Inflammatory macrophage treated with lipopolysaccharide for 4 hours (primary cell): ENCODE measurements at regions not wholly inside any gene's neighbourhood (a gene's known extent, or its start where the extent isn't known, plus 50 kb on each side); places are given as distances from the start of the nearest gene placed in this dataset.
"Not testable (repeated sequence)": the region's sequence is repeated elsewhere in the genome, so short reads cannot be mapped to it uniquely, and the experiment has no call there.

Experiments used
- DNase-seq: peaks from one replicate; pipeline ENCODE4 v3.0.0-alpha.2; 2020

DNA sequence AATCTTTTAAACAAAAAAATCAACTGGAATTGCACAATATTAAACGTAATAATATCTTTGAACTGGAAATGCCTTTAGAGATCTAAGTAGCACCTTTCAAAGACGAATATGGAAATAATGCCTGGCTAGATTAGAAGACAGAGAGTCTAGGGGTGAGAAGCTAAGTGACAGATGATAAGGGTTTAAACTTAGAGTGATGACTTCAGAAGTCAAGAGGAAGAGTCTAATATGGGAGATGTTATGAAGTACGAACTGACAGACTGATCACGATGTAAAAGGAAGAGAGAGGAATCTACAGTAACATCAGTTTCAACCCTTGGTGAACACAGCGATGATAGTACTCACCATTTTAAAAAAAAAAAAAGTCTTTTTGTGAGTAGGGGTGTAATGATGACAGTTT, 57.9 kb downstream of the HINT1 start:
- no peak for DNase-seq

DNA sequence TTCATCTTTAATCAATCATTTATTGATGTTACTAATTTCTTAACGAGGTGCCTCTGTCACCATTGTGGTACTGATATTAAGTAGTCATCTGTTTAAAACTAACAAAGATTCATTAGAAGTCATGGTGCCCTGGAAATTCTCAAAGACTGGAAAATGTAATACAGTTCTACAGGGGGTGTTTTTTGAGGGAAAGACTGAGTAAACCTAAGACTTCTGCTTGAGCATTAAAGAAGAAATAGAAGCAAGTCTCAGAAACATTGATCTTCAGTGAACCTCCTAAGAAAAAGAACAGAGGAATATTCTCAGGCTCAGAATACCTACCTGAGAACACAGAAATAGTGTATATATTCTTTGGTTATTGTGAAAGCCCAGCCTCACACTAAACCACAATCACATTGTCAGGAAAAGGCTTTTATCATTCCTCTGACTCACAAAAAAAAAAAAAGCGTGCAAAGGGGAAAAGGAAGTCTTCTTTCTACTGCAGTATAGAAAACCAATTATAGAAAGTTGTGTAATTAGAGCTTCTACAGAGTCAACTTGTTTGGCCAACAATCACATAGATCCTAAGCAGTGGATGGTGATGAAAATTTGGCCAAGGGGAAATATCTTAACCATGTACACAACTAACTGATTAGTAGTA, 60.8 kb downstream of the HINT1 start:
- peak; percentile 79 for DNase-seq

DNA sequence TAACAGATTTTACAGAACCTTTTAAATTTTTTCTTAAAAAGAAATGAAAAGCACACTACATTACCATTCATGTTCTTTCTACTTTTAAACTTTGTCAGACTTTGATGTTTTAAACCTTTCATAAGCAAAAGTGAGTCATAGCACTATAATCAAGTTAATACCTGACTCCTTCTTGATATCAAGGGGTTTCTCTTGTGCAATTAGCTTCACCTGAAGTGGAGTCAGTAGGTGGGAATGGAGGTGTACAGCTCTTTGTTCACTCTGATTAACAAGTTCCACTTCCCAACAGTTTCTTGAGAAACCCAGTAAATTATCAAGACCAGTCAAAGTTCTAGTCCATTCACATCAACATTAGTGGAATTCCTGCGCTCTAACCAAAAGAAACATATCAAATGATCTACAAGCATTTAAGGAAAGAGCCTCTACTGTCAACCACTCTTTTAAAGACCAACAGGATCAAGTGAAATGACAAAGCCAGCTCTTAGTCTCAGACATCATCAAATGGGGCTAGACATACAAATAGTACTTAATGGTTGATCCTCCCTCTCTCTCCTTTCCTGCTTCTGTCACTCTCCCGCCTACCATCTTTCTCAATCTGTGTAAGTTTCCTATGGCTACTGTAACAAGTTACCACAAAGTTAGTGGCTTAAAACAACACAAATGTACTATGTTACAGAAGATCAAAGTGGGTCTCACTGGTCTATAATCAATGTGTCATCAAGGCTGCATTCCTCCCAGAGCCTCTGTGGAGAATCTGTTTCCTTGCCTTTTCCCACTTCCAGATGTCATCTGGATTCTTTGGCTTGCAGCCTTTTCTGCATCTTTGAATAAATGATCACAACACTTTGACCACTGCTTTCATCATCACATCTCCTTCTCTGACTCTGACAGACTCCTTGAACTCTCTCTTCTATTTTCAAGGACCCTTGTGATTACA, 68.0 kb downstream of the HINT1 start:
- DNase-seq: no peak

DNA sequence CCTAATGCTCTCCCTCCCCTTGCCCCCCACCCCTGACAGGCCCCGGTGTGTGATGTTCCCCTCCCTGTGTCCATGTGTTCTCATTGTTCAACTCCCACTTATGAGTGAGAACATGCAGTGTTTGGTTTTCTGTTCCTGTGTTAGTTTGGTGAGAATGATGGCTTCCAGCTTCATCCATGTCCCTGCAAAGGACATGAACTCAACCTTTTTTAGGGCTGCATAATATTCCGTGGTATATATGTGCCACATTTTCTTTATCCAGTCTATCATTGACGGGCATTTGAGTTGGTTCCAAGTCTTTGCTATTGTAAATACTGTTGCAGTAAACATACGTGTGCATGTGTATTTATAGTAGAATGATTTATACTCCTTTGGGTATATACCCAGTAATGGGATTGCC, 69.5 kb downstream of the HINT1 start:
- not testable (repeated sequence) for DNase-seq

DNA sequence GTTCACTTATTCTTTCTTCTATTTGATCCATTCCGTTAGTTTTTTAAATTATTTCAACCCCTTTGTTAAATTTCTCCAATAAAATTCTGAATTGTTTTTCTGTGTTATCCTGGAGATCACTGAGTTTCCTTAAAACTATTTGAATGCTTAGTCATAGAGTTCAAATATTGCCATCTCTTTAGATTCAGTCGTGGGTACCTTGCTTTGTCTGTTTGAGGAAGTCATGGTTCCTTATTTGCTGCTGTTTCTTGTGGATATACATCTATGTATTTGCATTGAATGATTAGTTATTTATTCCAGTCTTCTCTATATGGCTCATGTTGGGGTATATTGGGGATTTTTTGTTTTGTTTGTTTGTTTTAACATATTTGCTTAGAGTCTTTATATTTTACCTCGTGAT, 80.6 kb downstream of the HINT1 start:
- DNase-seq: peak; percentile 40

DNA sequence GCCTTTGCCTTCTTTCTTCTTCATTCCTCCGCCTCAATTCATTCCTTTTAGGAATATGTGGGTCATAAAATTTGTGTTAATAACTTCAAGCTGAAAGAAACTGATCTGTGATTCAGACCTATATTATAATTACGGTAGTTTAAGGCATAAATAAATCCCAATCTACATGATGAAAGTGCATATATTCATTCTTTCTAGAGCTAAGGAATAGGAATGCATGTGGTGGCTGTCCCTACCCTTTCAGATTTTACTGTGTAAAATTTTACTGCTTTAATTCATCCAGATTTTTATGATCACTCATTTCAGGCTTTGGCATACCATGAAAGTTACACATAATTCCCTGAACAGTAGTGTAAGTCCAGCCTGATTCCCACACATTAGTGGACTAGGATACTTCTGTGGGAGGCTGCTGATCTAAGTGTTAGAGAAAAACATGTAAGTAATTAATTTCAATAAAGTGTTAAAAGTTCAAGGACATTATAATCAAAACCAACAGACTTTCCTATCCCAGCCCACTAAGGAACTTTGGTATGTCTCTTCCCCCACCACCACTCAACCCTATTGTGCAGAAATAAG, 83.1 kb downstream of the HINT1 start:
- no peak for DNase-seq

DNA sequence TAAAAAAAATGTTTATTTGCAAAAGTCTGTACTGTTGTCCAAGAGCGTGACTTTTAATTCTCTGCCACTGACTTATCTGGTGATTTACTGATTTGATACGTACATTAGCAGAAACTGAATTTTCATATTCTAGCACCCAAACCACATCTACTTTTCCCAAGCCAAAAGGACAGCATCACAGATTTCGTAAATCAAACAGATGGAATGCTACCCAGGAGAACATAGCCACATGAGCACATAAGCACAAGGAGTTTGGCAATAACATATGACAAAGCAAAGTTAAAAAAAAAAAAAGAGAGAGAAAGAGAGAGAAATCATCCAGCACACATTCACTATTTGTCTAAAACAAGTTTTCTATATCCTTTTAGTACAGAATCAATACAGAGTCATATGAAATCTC, 83.7 kb downstream of the HINT1 start:
- peak; percentile 8 for DNase-seq

DNA sequence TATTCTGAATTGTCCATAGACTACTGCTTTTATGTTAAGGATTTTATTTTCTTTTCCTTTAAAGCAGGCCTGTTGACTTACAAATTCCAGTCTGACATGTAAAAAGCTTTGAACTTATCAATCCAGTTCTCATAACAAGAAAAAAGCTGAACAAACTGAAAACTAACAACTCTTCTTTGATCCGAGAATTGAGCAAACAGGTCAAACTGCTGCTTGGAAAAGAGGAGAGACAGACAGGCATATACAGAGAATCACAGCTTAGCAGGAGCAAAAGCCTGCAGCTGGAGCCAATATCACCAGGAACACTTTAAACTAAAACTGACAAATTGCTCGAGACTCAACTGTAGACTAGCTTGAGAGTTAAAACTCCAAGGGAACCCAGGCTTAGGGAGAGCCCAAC, 85.8 kb downstream of the HINT1 start:
- no peak for DNase-seq

DNA sequence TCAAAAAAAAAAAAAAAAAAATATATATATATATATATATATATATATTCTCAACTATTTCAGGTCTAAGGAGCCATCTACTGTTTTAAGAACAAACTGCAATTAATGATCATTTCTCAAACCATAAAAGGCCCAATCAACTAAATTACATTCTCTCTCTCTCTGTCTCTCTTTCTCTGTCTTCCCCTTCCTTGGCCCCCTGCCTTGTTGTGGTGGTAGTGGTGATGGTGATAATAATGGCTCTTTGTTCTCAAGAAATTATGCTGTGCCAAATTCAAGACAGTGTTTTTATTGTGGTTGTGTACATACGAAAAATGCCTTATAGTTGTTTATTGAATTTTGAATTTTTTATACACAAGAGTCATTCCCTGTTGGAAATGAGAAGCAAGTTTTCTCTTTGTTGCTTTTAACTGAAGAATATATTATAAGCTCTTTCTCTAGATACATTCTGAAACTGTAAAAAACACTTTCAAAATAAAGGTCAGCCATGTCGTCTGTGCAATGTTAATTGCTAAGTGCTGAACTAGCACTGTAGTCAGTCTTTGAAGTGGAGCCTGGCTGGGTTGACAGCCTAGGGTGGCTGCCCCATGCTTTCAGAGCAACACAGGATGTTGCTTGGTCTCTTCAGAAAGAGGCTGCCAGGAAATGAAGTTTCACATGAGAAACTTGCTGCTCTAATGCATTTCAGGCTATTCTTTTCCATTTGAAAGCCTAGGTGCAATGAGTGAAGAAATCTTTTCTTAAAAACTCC, 96.0 kb downstream of the HINT1 start:
- DNase-seq: peak; percentile 27

DNA sequence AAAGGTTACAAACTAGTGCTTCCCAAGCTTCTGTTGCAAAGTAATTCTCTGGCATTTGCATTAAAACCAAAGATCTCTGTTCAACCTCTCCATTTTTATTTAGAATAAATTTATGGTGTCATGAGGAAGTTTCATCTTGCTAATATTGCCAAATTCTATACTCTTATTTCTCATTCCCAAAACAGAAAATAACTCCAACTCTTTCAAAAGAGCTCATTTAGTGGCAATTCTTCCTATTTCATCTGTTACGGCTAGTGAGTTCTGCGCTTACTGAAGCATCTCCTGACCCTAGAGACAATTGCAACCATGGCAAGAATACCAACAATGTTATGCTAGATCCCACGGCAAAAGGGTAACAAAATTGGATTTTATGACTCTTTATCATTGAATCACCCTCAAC, 97.0 kb downstream of the HINT1 start:
- peak; percentile 88 for DNase-seq

DNA sequence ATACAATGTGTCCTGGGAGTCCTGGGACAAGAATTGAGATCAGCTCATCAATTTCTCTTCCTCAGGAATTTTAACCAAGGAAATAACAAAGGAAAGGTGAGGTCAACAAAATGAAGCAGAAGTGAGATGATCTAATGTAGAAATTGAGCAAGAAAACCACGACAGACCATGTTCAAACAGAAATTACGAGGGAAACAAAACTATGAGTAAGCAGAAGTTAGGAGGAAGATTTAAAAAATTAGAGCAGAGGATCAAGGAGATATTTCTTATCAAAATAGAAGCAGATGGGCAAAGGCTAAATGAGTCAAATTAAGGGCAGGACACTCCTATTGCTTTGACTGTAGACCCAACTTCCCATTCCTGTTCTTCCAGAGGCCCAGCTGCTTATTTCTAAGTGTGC, 97.4 kb downstream of the HINT1 start:
- peak; percentile 85 for DNase-seq

DNA sequence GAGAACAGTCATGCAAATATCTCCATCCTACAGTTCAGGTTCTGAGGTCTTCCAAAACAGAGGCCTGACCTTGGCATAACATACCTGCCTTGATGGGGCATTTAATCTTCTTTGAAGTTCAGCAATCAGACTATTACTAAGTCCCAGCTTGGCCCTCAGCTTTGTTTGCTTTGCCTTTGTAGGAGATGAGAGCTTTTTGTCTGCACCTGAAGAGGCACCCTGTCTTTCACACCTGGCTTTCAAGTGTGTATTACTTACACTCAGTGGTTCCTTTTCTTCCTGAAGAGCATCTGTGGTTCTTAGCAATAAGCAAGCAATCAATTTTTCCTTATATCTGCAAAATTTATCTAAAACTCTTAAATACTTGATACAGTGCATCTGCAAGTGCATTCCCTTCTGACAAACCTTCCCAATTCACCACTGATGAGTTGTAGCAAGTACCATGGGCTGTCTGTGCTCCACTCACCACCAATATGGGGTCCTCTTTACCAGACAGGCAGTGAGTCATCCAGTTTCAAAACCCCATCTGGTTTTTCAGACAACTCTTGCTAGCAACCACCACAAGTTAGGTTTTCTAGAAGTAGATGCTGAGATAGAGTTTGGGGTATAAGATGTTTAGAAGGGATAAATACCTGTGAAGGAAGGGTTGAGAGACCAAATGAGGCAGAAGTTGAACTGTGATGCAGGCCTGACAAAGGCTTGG, 100.2 kb downstream of the HINT1 start:
- DNase-seq: no peak

DNA sequence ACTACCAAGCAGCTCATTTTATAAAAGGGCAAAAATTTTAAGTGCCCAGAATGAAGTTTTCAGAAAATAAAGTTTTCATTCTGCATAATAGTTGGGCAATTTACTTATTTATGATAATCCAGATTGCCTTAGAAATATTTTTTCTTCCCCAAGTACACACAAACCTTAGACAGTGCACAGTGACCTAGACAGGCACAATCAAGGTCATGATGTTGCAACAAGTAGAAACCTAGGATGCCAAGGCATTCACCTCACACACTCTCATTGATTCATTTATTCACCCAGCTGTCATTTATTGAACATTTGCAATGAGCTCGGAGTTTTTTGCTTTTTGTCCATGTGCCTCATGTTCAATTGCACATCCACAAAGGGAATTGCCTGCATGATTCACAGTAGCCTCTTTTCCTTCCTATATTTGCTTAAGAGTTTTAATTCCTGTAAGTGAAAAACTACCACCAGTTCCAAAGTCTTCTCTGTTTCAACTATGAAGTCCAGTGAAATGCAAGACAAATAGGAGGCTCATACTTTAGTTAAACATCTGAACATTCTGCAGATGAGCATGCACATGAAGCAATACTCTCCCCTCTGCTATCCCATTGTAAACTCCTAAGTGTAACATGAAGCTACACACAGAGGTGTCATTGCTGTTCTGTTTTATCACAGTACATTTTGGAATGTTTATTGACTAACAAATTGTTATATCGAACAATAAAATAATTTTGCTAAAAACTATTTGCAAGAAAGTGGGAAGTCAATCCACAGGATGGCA, 122.9 kb downstream of the HINT1 start:
- no peak for DNase-seq

DNA sequence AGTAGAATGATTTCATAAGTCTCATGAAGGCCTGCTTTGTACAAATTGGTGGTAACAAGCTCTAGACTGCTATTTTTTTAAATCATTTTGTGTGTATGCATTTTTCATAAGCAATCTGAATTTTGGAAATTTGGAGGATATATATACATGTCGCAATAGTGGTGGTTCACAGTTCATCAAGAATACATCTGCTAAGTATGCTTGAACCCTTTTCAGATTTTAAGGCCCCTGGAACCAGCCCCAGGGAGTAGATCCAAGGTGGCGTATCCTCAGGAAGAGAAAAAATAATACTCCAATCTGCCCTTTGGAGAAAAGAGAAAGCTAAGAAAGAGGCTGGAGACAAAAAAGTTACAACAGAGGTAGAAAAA, 141.6 kb downstream of the HINT1 start:
- no peak for DNase-seq

DNA sequence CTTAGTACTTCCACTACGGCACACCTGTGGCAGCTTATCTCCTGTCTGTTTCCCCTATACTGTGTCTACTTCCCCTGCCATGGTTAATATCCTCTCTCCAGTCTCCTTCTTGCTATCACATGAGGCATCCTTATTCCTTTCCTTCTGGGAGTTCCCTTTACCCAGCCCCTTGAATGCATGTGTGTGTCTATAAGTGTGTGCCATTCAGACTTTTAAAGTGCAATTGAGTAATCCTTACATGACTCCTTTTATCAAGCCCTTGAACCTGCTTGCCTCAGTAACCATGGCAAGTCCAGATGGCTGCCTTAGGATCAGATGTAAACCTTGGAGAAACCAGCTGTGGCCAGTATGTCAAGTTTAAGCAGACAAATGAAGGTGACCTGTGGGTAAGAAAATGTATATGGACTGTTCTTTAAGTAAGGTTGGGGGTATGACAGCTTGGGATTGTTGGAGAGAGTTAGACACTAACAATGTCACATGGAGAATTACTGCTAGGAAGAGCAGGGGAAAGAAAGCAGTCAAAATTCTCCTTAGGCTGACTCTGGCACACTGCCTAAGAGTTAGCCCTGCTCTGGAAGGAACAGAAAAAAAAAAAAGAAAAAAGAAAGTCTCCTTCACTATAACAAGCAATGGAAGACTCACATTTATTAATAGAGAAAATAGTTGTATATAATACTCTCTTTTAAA, 142.1 kb downstream of the HINT1 start:
- no peak for DNase-seq

DNA sequence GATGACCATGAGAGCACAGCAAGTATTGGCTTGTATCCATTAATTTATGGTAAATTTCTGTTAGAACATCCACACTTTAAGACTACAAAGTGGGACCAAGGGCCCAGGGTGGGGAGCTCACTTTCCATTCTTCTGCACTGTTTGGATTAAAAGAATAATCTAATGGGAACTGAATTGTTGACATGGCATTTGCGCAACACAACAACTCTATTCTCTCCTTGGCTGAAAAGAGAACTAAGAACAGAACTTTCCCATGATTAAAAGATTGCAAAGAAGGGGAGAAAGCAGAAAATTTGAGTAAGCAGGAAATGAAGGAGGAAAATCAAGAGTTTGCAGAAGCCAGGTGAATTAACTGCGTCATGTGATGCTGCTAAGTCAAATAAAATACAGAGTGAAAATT, 143.4 kb downstream of the HINT1 start:
- DNase-seq: peak; percentile 30

DNA sequence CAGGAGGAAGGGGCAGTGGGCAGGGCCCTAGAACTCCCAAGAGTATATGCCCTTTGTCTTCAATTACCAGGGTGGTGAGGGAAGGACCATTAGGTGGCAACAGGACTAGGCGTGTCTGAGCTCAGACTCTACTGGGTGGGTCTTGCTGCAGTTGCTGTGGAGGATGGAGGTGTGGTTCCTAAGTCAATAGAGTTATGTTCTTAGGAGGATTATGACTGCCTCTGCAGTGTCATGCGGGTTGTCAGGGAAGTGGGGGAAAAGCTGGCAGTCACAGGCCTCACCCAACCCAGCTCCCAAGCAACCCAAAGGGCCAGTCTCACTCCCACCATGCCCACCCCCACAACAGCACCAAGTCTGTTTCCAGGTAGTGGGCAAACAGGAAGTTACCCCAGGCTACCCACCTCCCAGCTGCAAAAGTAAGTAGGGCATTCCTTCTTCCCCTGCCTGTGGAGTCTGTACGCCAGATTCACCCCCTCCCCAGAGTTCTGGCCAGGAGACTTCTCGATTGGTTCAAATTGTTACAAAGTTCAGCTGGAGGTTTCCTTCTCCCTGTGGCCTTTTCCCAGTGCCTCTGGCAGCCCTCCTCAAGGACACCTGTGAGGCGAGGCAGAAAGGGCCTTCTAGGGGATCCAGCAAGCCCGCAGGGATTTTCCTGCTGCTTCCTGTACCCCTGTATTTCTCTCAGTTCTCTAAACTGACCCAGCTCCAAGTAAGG, 145.3 kb downstream of the HINT1 start:
- DNase-seq: no peak

DNA sequence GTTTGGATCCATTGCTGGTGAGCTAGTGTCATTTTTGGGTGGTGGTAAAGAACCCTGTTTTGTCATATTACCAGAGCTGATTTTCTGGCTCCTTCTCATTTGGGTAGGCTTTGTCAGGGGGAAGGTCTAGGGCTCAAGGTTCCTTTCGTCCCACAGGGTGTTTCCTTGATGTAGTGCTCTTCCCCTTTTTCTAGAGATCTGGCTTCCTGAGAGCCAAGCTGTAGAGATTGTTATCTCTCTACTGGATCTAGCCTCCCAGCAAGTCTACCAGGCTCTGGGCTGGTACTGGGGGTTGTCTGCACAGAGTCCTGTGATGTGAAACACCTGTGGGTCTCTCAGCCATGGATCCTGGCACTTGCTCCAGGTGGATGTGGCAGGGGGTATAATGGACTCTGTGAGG, 145.9 kb downstream of the HINT1 start:
- no peak for DNase-seq

DNA sequence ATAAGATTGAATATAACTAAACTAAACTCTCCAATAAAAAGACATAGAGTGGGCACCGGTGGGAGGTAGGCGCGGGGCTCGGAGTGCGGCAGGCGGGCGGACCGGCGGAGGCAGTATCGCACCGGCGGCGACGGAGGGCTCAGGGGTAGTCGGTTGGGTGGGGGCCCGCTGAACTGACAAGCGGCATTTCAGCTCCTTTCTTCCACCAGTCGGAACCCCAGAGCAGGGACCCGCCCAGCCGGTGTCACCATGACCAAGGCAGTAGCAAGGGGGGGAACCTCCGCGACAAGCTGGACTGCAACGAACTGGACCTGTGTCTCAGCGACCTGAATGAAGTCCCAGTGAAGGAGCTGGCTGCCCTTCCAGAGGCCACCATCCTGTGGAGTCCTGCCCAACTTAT, 156.7 kb downstream of the HINT1 start:
- DNase-seq: no peak

DNA sequence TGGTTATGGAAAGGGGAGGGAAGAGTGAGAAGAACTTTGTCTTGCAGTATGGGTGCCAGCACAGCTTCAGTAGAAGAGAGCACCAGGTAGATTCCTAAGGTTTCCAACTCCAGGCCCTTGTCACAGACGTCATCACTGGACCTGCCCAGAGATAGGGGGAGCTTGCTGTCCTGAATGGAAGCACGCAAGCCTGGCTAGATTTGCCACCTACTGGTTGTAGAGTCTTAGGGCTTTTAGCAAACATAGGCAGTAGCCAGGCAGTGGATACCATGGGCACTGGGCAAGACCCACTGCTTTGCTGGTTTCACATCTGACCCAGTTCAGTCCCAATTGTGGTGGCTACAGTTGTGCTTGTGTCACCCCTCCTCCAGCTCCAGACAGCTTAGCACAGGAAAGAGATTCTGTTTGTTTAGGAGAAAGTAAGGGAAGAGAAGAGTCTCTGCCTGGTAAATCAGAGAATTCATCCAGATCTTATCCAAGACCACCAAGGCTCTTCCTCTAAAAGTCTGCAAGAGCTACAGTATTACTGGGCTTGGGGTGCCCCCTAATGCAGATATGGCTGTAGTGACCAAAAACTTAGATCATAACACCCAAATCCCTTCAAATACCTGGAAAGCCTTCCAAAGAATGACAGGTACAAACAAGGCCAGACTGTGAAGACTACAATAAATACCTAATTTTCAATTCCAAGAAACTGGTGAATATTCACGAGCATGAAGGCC, 158.9 kb downstream of the HINT1 start:
- DNase-seq: no peak
